Breast epithelium (tissue), 4 donors: ENCODE measurements at regions not wholly inside any gene's neighbourhood (a gene's known extent, or its start where the extent isn't known, plus 50 kb on each side); places are given as distances from the start of the nearest gene placed in this dataset.

Experiments used
- DNase-seq, 2 donors: peaks; one replicate each; pipeline ENCODE4 v3.0.0-alpha.2; 2019; ENCODE audit warnings: low spot score in 2 of 2
- H3K27ac ChIP-seq, 2 donors: fragments of 200-600 bp; sonication (generic) in 1 of 2; one replicate each; pipeline ENCODE4 v1.5.1; 2016 to 2019; ENCODE audit warnings: mild to moderate bottlenecking in 1 of 2
- H3K27me3 ChIP-seq, 2 donors: fragments of 200-600 bp; sonication (generic) in 1 of 2; one replicate each; pipeline versions ENCODE4 v1.5.1 to v1.6.0; 2017 to 2019; ENCODE audit warnings: control low read depth in 1 of 2, mild to moderate bottlenecking in 1 of 2
- H3K36me3 ChIP-seq: fragments of 200-600 bp; one replicate; pipeline ENCODE4 v1.5.1; 2019
- H3K4me1 ChIP-seq, 2 donors: fragments of 200-600 bp; sonication (generic); one replicate each; pipeline ENCODE4 v1.5.1; 2016 to 2019; ENCODE audit warnings: control low read depth in 1 of 2
- H3K4me3 ChIP-seq, 3 donors: fragments of 200-600 bp; sonication (generic); 1 replicate in 2 of 3; 2 replicates in 1 of 3; pipeline ENCODE4 v1.5.1; 2016 to 2019; ENCODE audit warnings: mild to moderate bottlenecking in 3 of 3, moderate library complexity in 2 of 3
- H3K9me3 ChIP-seq, 2 donors: fragments of 200-600 bp; sonication (generic) in 1 of 2; one replicate each; pipeline ENCODE4 v1.5.1; 2016 to 2019; ENCODE audit warnings: control low read depth in 1 of 2
- POLR2A ChIP-seq: fragments of 450-650 bp; IDR thresholded peaks from one replicate; pipeline ENCODE4 v1.6.1; 2016; ENCODE audit warnings: antibody characterized with exemption, mild to moderate bottlenecking, moderate library complexity
- POLR2AphosphoS5 ChIP-seq, 3 donors: sonication (generic); formaldehyde crosslinking; IDR thresholded peaks; one replicate each; pipeline ENCODE4 v1.6.1; 2017; ENCODE audit warnings: antibody characterized with exemption in 3 of 3
- intact Hi-C: fragments of 100-400 bp; cut with DNase I; formaldehyde crosslinking; loops from one replicate; pipeline ENCODE4 v1.15.1; 2023; ENCODE audit warnings: low total_unique reads
- TF ChIP-seq, protein P1 (sequence below), 3 donors: fragments of 450-650 bp; IDR thresholded peaks; one replicate each; pipeline ENCODE4 v1.5.1; 2016 to 2017; ENCODE audit warnings: antibody characterized with exemption in 3 of 3, mild to moderate bottlenecking in 3 of 3, moderate library complexity in 3 of 3

DNA sequence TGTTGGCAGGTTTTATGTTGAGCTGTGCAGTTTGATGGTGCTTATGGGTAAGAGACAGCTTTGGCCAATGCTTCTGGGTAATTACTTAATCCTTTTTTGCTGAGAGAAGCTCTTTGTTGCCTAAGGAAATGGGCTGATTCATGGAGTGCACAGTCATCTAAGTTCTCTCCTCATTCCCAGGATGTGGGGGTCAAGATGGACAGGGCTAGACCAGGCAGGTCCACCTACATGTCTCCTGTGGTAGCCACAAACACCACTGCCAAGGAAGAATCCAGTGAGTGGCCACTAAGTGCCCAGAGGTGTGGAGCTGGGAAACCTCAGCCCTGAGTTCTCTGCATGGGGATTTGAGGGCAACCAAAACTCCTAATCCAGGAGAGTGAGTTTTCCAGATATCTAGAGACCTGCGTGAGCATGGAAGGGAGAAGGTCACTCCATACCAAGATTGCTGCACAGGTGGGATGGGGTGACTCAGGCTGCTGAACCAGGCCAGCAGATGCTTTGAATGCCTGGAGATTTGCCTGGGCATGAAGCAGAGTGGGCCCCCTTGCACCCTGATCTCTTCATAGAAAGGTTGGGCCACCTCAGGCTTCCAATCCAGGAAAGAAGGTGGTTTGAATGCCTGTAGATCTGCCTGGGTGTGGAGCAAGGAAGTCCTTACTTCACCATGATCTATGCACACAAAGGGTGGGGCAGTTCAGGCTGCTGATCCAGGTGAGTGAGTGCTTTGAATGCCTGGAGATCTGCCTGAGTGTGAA, 234.8 kb upstream of the GNPDA2 start:
- DNase-seq, result no peak
- intact Hi-C loops, result no loop called here
- Histone ChIP-seq H3K27ac (no peak overlapping the region), H3K4me1 (no peaks in the 10 kb centered on the region), H3K36me3 (no peaks in the 10 kb centered on the region), H3K4me3 (no peak overlapping the region), H3K27me3 (no peaks in the 10 kb centered on the region), H3K9me3 (peaks cover 10 to 43% of the 10 kb centered on the region in 2 donors)
- TF ChIP-seq, protein P1, sequence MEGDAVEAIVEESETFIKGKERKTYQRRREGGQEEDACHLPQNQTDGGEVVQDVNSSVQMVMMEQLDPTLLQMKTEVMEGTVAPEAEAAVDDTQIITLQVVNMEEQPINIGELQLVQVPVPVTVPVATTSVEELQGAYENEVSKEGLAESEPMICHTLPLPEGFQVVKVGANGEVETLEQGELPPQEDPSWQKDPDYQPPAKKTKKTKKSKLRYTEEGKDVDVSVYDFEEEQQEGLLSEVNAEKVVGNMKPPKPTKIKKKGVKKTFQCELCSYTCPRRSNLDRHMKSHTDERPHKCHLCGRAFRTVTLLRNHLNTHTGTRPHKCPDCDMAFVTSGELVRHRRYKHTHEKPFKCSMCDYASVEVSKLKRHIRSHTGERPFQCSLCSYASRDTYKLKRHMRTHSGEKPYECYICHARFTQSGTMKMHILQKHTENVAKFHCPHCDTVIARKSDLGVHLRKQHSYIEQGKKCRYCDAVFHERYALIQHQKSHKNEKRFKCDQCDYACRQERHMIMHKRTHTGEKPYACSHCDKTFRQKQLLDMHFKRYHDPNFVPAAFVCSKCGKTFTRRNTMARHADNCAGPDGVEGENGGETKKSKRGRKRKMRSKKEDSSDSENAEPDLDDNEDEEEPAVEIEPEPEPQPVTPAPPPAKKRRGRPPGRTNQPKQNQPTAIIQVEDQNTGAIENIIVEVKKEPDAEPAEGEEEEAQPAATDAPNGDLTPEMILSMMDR (IDR thresholded peaks at IDR 0.05), result no peak
- no peak for TF ChIP-seq POLR2AphosphoS5 (IDR thresholded peaks at IDR 0.05)
- no peak for TF ChIP-seq POLR2A

DNA sequence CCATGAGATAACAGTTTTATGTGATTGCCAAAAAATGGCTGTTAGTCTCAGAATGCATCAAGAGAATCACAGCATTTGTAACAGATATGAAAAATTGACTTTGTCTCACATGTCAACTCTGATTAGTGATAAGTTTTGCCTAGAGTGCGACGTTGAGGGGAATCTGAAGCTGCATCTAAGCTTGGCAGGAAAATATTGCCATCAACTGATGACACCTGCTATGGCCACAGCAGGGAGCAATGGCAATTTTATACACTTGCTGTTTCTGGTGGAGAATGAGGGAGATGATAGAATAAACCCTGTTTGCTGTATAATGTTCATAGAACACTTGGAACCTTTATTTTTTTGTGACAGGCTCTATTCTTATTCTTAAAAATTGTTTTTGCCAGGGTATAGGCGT, 205.4 kb upstream of the GNPDA2 start:
- Histone ChIP-seq H3K27me3 (no peaks in the 10 kb centered on the region), H3K27ac (no peak overlapping the region), H3K9me3 (no peaks in the 10 kb centered on the region), H3K36me3 (no peaks in the 10 kb centered on the region), H3K4me1 (no peaks in the 10 kb centered on the region), H3K4me3 (no peak overlapping the region)
- intact Hi-C loops, result no loop called here
- TF ChIP-seq, protein P1 (IDR thresholded peaks at IDR 0.05), result no peak
- TF ChIP-seq POLR2A (no peak), POLR2AphosphoS5 (IDR thresholded peaks at IDR 0.05) (no peak)
- DNase-seq, result no peak

DNA sequence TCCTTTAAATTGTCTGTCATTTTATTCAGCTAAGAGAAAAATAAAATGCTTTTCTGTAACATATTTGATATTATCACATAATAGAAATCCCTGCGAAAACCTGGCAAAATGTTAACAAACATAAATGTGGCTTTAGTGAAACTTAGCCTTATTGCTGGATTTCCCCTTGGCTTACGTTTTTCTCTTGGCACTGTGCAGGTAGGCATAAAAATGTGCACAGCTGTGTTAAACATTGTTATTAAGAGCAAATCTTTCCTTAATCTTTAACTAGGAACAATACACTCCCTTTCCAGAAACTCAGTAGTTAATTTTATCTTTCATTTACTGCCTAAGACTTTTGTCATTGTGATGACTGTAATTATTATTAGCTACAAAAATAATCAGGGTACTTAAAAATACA, 202.4 kb upstream of the GNPDA2 start:
- no peak for DNase-seq
- Histone ChIP-seq H3K27ac (no peak overlapping the region), H3K27me3 (no peaks in the 10 kb centered on the region), H3K36me3 (no peaks in the 10 kb centered on the region), H3K4me1 (no peaks in the 10 kb centered on the region), H3K4me3 (no peak overlapping the region), H3K9me3 (no peaks in the 10 kb centered on the region)
- intact Hi-C loops, result no loop called here
- TF ChIP-seq, protein P1 (IDR thresholded peaks at IDR 0.05), result no peak
- TF ChIP-seq POLR2A, result no peak
- no peak for TF ChIP-seq POLR2AphosphoS5 (IDR thresholded peaks at IDR 0.05)

DNA sequence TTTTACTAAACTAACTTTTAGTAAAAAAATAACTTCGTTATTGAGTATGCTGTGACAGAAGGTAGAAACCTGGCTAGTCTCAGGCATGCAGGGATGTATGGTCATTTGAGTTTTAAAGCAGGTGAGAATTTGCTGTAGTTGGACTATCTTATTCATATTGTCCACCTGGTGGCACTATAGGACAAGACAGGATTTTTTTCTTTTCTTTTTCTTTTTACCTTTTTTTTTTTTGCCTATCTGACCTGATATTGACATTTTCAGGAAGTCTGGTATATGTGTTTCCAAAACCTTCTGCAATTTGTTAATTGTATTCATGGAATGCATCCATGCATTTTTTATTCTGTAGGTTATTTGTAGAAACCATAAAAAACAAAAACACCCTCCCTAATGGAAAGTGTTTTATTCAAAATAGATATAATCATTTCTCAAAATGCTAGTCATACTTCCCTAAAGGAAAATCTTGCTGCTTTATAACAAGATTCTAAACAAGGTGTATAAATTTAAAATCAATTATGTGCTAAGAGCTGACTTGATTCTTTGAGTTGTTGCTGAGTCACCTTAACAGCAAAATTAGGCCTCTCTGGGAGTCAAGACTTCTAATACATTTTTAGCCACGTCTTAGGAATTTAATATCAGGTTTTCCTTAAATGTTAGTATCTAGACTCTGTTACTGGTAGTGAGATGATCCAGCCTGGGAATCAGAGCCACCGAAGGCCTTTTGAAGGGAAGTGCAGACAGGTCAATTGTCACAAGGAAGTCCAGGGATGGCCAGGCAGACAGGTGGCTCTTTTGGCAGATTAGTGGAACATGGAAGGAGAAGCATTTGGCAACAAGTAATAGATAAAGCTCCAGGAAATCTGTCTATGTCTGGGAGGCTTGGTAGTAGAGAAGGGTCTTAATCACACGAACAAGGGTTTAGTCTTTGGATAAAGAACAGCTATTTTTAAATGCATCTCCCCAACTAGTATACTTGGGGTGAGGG, 201.3 kb upstream of the GNPDA2 start:
- intact Hi-C loops, result no loop called here
- no peaks in the 10 kb centered on the region for H3K9me3 ChIP-seq
- no peak for DNase-seq
- H3K27ac ChIP-seq, result no peak overlapping the region
- no peak overlapping the region for H3K4me3 ChIP-seq
- H3K27me3 ChIP-seq, result no peaks in the 10 kb centered on the region
- H3K4me1 ChIP-seq, result no peaks in the 10 kb centered on the region
- no peak for TF ChIP-seq POLR2AphosphoS5 (IDR thresholded peaks at IDR 0.05)
- TF ChIP-seq, protein P1 (IDR thresholded peaks at IDR 0.05), result peak in 1 of 3 donors; percentile 30
- H3K36me3 ChIP-seq, result no peaks in the 10 kb centered on the region

DNA sequence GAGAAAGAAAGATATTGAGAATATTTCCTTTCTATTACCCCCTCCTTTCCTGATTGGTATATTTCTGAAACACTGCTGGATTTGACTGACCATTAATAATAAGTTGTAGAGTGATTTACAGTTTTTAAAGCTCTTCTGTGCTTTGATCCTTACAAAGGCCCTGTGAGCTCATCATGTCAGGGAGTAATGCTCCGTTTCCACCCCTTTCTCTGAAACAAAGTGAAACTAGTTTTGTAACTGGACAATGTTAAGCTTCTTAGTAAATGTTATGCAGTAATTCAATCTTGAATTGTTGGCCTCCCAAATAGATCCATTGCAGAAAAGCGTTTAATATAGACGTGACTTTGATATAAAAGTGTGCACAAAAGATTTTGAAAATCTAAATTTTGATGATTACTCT, 190.1 kb upstream of the GNPDA2 start:
- TF ChIP-seq POLR2AphosphoS5 (IDR thresholded peaks at IDR 0.05), result no peak
- TF ChIP-seq, protein P1 (IDR thresholded peaks at IDR 0.05), result no peak
- no peak for TF ChIP-seq POLR2A
- intact Hi-C loops, result no loop called here
- Histone ChIP-seq H3K27ac (no peak overlapping the region), H3K4me1 (no peaks in the 10 kb centered on the region), H3K9me3 (no peaks in the 10 kb centered on the region), H3K36me3 (peaks cover 4% of the 10 kb centered on the region), H3K27me3 (no peaks in the 10 kb centered on the region), H3K4me3 (peak overlapping the region; percentile 5 to 55 (median 35))
- DNase-seq, result no peak
